GM20000 (cell line): ENCODE measurements at regions not wholly inside any gene's neighbourhood (a gene's known extent, or its start where the extent isn't known, plus 50 kb on each side); places are given as distances from the start of the nearest gene placed in this dataset.
"Not testable (repeated sequence)": the region's sequence is repeated elsewhere in the genome, so short reads cannot be mapped to it uniquely, and the experiment has no call there.

Experiments used
- DNase-seq: peaks from one replicate; pipeline ENCODE4 v3.0.0; 2012; ENCODE audit warnings: low spot score
- CTCF ChIP-seq: IDR thresholded peaks from 2 replicates; pipeline ENCODE4 v1.5.1; 2012; ENCODE audit warnings: mild to moderate bottlenecking, control low read depth; ENCODE audit errors: extremely low read depth, missing control alignments

- no peak for DNase-seq
- no peak for TF ChIP-seq CTCF
Observed at GRCh38 chr16:21526923-21527807, 72.2 kb upstream of the METTL9 start.

DNA sequence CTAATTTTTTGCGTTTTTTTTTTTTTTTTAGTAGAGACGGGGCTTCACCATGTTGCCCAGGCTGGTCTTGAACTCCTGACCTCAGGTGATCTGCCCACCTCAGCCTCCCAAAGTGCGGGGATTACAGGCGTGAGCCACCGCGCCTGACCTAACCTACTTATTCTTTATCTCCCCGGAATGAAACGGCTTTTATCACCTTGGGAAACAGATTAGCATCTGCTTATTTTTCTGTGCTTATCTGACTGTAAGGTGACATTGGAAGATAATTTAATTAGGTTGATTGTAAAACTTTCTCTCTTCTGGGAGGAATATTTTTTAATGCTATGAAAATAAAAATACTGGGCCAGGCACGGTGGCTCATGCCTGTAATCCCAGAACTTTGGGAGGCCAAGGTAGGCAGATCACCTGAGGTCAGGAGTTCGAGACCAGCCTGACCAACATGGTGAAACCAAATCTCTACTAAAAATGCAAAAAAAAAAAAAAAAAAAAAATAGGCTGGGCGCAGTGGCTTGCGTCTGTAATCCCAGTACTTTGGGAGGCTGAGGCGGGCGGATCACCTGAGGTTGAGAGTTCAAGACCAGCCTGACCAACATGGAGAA is 70.2 kb upstream of the METTL9 start:
- not testable (repeated sequence) for DNase-seq

- DNase-seq = not testable (repeated sequence)
Observed at GRCh38 chr16:21530729-21531383, 68.5 kb upstream of the METTL9 start.

GRCh38 chr16:21532996-21533395 is 66.4 kb upstream of the METTL9 start:
- DNase-seq = not testable (repeated sequence)

DNA sequence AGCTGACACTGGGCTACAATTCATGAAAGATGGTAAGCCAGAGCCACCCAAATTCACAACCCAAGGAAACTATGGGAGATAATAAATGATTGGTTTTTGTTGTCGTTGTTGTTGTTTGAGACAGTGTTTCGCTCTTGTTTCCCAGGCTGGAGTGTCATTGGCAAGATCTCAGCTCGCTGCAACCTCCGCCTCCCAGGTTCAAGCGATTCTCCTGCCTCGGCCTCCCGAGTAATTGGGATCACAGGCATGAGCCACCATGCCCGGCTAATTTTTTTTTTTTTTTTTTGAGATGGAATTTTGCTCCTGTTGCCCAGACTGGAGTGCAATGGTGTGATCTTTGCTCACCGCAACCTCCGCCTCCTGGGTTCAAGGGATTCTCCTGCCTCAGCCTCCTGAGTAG is 65.9 kb upstream of the METTL9 start:
- DNase-seq = not testable (repeated sequence)

GRCh38 chr16:21534561-21534960 is 64.8 kb upstream of the METTL9 start:
- DNase-seq = not testable (repeated sequence)

DNA sequence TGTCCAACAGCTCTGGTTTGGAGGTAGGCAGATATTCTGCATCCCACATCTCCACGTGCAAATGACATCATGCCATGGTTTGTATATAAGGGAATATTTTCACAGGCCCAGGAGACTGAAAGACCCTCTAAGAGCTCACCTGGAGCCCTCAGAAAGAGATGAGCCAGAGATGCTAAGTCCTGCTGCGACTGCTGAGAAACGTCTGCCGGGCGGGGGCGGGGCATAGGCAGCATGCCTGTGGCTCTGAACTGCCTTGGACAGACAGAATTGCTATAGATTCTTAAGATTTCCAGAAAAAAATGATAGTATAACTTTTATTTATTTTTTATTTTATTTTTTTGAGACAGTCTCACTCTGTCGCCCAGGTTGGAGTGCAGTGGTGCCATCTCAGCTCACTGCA is 64.2 kb upstream of the METTL9 start:
- not testable (repeated sequence) for DNase-seq

GRCh38 chr16:21536740-21537139 is 62.6 kb upstream of the METTL9 start:
- DNase-seq = not testable (repeated sequence)

DNA sequence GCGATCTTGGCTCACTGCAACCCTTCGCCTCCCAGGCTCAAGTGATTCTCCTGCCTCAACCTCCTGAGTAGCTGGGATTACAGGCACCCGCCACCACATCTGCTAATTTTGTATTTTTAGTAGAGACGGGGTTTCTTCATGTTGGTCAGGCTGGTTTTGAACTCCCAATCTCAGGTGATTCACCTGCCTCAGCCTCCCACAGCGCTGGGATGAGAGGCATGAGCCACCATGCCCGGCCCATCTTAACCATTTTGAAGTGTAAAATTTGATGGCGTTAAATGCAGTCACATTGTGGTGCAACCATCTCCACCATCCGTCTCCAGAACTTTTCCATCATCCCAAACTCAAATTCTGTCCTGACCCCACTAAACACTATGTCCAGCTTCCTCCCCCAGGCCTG is 61.8 kb upstream of the METTL9 start:
- not testable (repeated sequence) for DNase-seq

GRCh38 chr16:21539107-21539618 is 60.2 kb upstream of the METTL9 start:
- not testable (repeated sequence) for DNase-seq

- DNase-seq = not testable (repeated sequence)
Observed at GRCh38 chr16:21540770-21541433, 58.5 kb upstream of the METTL9 start.

DNA sequence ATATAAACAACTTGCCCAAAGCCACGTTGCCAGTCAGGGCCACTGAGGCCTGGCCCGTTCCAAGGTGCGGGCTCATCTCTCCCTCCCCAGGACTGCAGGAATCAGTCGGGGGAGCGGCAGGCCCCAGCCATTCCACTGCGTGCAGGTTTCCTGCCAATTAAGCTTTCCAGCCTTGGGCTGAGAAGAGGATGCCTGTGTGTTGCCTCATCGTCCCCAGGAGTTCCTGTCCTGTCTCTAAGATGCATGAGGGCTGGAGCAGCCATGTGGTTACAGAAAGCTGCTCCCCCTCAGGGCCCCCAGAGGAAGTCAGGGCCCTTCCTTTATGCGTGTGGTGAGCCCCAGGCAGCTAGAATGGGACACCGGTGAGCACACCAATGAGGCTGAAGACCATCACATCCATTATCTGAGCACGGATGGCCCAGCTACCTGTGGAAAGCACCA is 57.7 kb upstream of the METTL9 start:
- DNase-seq = not testable (repeated sequence)

DNA sequence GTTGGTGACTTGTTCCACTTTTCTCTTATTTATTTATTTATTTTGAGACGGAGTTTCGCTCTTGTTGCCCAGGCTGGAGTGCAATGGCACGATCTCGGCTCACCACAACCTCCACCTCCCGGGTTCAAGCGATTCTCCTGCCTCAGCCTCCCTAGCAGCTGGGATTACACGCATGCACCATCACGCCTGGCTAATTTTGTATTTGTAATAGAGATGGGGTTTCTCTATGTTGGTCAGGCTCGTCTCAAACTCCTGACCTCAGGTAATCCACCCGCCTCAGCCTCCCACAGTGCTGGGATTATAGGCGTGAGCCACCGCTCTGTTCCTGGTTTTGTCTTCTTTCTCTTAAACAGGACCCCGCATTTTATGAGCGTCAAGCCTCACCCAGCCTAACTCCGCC is 57.3 kb upstream of the METTL9 start:
- DNase-seq = not testable (repeated sequence)

- DNase-seq = not testable (repeated sequence)
Observed at GRCh38 chr16:21542491-21543124, 56.8 kb upstream of the METTL9 start.

GRCh38 chr16:21543151-21543836 is 56.1 kb upstream of the METTL9 start:
- not testable (repeated sequence) for DNase-seq

DNA sequence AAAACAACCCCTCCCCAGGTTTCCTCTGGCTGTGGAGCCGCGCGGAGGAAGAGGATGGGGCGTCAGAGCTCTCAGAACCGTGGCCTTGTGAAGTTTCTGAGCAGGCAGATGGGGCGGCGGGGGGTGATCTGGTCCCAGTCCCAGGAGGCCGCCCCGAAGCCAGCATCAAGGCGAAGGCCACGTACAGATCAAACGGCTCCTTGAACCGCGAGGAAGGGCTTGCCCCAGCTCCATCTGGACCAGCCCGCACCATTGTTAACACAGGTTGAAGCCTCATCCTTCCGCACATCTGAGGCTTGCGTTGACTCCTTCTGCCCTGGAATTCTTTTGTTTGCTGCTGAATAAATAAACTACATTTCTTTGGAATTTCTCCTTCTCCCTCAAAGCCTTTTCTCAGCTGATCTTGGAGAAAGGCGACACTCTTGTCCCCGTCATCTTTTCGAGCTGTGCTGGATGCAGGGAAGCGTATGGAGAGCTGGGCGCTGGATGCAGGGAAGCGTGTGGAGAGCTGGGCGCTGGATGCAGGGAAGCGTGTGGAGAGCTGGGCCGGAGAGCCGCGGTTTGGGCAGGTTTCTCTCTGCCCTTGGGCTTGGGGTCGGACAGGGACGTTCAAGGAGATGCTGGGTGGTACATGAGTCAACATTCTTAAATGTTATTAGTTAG is 53.6 kb upstream of the METTL9 start:
- not testable (repeated sequence) for DNase-seq

DNA sequence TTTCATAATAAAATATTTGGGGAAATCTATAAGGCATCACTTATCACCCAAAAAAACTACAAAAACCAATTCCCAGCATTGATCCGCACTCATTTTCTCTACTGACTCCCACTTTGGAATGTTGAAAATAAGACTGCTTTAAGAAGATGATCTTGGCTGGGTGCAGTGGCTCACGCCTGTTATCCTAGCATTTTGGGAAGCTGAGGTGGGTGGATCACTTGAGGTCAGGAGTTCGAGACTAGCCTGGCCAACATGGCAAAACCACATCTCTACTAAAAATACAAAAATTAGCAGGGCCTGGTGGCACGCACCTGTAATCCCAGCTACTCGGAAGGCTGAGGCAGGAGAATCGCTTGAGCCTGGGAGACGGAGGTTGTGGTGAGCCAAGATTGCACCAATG is 50.0 kb upstream of the METTL9 start:
- not testable (repeated sequence) for DNase-seq
